ENCODE measurements at regions not wholly inside any gene's neighbourhood (a gene's known extent, or its start where the extent isn't known, plus 50 kb on each side); places are given as distances from the start of the nearest gene placed in this dataset.

GRCh38 chr3:178967177-178967532 is 104.5 kb downstream of the ZMAT3 start:
- intact Hi-C loops (cut with DNase I; ENCODE audit: low total_unique reads) = loop anchor here (2.0 kb wide), 1 partner anchor 530 kb away; no protein-coding TSS in a partner anchor

GRCh38 chr3:178966299-178967176 is 105.1 kb downstream of the ZMAT3 start:
- ATAC-seq = peak in 1 of 2 donors; percentile 72

More at GRCh38 chr3:178967177-178967532, 104.5 kb downstream of the ZMAT3 start:
- TF ChIP-seq CTCF (IDR thresholded peaks at IDR 0.05 in 4 of 5, conservative IDR thresholded peaks at IDR 0.05 in 1 of 5) (no peak), POLR2A (IDR thresholded peaks at IDR 0.05) (no peak)
- no peaks in the 10 kb centered on the region for H3K27me3 ChIP-seq
- ATAC-seq = no peak
- peak overlapping the region in 2 of 4 donors; percentile 8 to 22 for H3K27ac ChIP-seq
- H3K9me3 ChIP-seq = no peaks in the 10 kb centered on the region
- DNase-seq = no peak
- H3K4me3 ChIP-seq = peak overlapping the region in 1 of 4 donors; percentile 19
- in situ Hi-C loops (cut with MboI; ENCODE audit: low sequenced_read_pairs in 4 of 4) = loop anchor here in 3 of 4 donors (25.0 kb wide), 1 partner anchor 530 kb away; no protein-coding TSS in a partner anchor
- peaks cover 9 to 13% of the 10 kb centered on the region in 2 donors for H3K4me1 ChIP-seq
- no peaks in the 10 kb centered on the region for H3K36me3 ChIP-seq

DNA sequence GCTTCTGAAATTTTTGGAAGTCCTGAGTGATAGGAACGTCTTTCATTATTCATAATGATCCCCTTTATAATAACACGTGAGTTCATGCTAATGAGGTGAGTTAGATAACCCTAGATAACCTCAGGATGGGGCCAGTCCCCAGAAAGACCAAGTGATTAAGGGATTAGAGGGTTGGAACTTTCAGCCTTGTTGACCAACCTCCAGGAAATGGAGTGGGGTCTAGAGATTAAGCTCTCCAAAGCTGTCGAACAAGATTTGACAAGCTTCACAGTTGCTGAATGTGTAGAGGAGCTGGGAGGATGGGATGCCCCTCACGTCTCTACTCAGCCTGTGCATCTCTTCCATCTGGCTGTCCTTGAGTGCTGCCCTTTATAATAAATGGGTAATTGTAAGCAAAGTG is 107.1 kb downstream of the ZMAT3 start:
- Histone ChIP-seq H3K9me3 (no peaks in the 10 kb centered on the region), H3K36me3 (no peaks in the 10 kb centered on the region), H3K27ac (no peak overlapping the region), H3K4me3 (no peak overlapping the region), H3K4me1 (peaks cover 6 to 10% of the 10 kb centered on the region in 2 donors), H3K27me3 (no peaks in the 10 kb centered on the region)
- no peak for TF ChIP-seq CTCF (IDR thresholded peaks at IDR 0.05 in 4 of 5, conservative IDR thresholded peaks at IDR 0.05 in 1 of 5)
- TF ChIP-seq POLR2A (IDR thresholded peaks at IDR 0.05) = no peak
- intact Hi-C loops (cut with DNase I; ENCODE audit: low total_unique reads) = no loop called here
- ATAC-seq = no peak
- in situ Hi-C loops (cut with MboI; ENCODE audit: low sequenced_read_pairs in 4 of 4) = loop anchor here in 3 of 4 donors (25.0 kb wide), 1 partner anchor 527 kb away; no protein-coding TSS in a partner anchor
- no peak for DNase-seq

More at GRCh38 chr3:178966299-178967176, 105.1 kb downstream of the ZMAT3 start:
- H3K9me3 ChIP-seq = no peaks in the 10 kb centered on the region
- H3K36me3 ChIP-seq = no peaks in the 10 kb centered on the region
- H3K27me3 ChIP-seq = no peaks in the 10 kb centered on the region
- in situ Hi-C loops (cut with MboI; ENCODE audit: low sequenced_read_pairs in 4 of 4) = loop anchor here in 3 of 4 donors (25.0 kb wide), 1 partner anchor 529 kb away; no protein-coding TSS in a partner anchor
- peak overlapping the region in 2 of 4 donors; percentile 8 to 22 for H3K27ac ChIP-seq
- peak overlapping the region in 3 of 4 donors; percentile 7 to 19 (median 18) for H3K4me3 ChIP-seq
- TF ChIP-seq POLR2A (IDR thresholded peaks at IDR 0.05) = no peak
- peak in 3 of 5 experiments; percentile 29 to 42 (median 34) for TF ChIP-seq CTCF (IDR thresholded peaks at IDR 0.05 in 4 of 5, conservative IDR thresholded peaks at IDR 0.05 in 1 of 5)
- H3K4me1 ChIP-seq = peaks cover 6 to 10% of the 10 kb centered on the region in 2 donors
- no peak for DNase-seq
- intact Hi-C loops (cut with DNase I; ENCODE audit: low total_unique reads) = loop anchor here (2.0 kb wide), 1 partner anchor 530 kb away; no protein-coding TSS in a partner anchor

DNA sequence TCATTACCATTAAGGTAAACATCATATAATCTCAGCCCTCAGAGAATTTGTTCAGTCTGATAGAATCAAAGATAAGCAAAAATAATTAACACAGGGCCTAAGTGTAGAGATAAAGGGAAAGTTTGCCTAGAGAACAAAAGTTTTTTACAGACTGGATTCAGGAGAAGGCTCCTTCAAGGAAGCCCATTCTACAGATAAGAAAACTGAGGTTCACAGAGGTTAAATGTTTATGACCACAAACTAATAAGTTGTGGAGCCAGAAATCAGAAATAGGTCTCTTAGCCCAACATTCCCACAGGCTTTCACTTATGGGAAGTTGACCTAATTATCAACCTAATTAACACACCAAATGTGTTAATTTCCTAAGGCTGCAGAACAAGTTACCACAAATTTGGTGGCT is 110.7 kb downstream of the ZMAT3 start:
- H3K4me3 ChIP-seq = no peak overlapping the region
- in situ Hi-C loops (cut with MboI; ENCODE audit: low sequenced_read_pairs in 4 of 4) = loop anchor here in 3 of 4 donors (25.0 kb wide), 1 partner anchor 524 kb away; no protein-coding TSS in a partner anchor
- TF ChIP-seq CTCF (IDR thresholded peaks at IDR 0.05 in 4 of 5, conservative IDR thresholded peaks at IDR 0.05 in 1 of 5) (no peak), POLR2A (IDR thresholded peaks at IDR 0.05) (no peak)
- no peaks in the 10 kb centered on the region for H3K4me1 ChIP-seq
- H3K36me3 ChIP-seq = no peaks in the 10 kb centered on the region
- intact Hi-C loops (cut with DNase I; ENCODE audit: low total_unique reads) = no loop called here
- no peak for ATAC-seq
- H3K27me3 ChIP-seq = no peaks in the 10 kb centered on the region
- no peaks in the 10 kb centered on the region for H3K9me3 ChIP-seq
- H3K27ac ChIP-seq = no peak overlapping the region
- no peak for DNase-seq

Measured in gastrocnemius medialis (tissue), 4 donors.